Liver (tissue), 8 donors: ENCODE measurements at regions not wholly inside any gene's neighbourhood (a gene's known extent, or its start where the extent isn't known, plus 50 kb on each side); places are given as distances from the start of the nearest gene placed in this dataset.

ENCODE experiments used
- DNase-seq: peaks from one replicate; pipeline ENCODE4 v3.0.0-alpha.2; 2017; ENCODE audit warnings: low spot score
- H3K27ac ChIP-seq, 2 donors: one replicate each; pipeline ENCODE4 v1.7.0; 2013; ENCODE audit warnings: inconsistent platforms in 2 of 2, low read length in 2 of 2, control low read depth in 1 of 2, low read depth in 1 of 2, mild to moderate bottlenecking in 1 of 2
- H3K27me3 ChIP-seq, 4 donors: one replicate each; pipeline versions ENCODE4 v1.6.1 to v1.7.0; 2013; ENCODE audit warnings: low read length in 3 of 4, inconsistent platforms in 1 of 4, mild to moderate bottlenecking in 1 of 4, moderate library complexity in 1 of 4; ENCODE audit not compliant: control insufficient read depth in 4 of 4, insufficient read depth in 4 of 4
- H3K36me3 ChIP-seq, 4 donors: one replicate each; pipeline versions ENCODE4 v1.6.1 to v1.7.0; 2013; ENCODE audit warnings: low read length in 3 of 4, mild to moderate bottlenecking in 3 of 4, low read depth in 1 of 4, moderate library complexity in 1 of 4; ENCODE audit not compliant: control insufficient read depth in 4 of 4, insufficient read depth in 3 of 4
- H3K4me1 ChIP-seq, 4 donors: one replicate each; pipeline versions ENCODE4 v1.6.1 to v1.7.0; 2013; ENCODE audit warnings: low read length in 3 of 4, mild to moderate bottlenecking in 3 of 4, moderate library complexity in 1 of 4; ENCODE audit not compliant: control insufficient read depth in 4 of 4, insufficient read depth in 4 of 4
- H3K4me3 ChIP-seq, 3 donors: one replicate each; pipeline versions ENCODE4 v1.6.1 to v1.7.0; 2013; ENCODE audit warnings: low read length in 3 of 3, control low read depth in 1 of 3, low read depth in 1 of 3, mild to moderate bottlenecking in 1 of 3
- H3K9ac ChIP-seq, 2 donors: one replicate each; pipeline ENCODE4 v1.7.0; 2013; ENCODE audit warnings: low read length in 2 of 2, mild to moderate bottlenecking in 2 of 2, moderate library complexity in 2 of 2, control low read depth in 1 of 2, low read depth in 1 of 2
- H3K9me3 ChIP-seq, 4 donors: one replicate each; pipeline versions ENCODE4 v1.6.1 to v1.7.0; 2013; ENCODE audit warnings: low read length in 3 of 4; ENCODE audit not compliant: control insufficient read depth in 4 of 4
- ATF3 ChIP-seq: IDR thresholded peaks from 2 replicates; pipeline ENCODE4 v1.6.1; 2016; ENCODE audit warnings: antibody characterized with exemption
- CTCF ChIP-seq: fragments of 150-350 bp; IDR thresholded peaks from 2 replicates; pipeline ENCODE4 v1.5.1; 2017; ENCODE audit warnings: improper control_type of control experiment, low read depth, low read length; ENCODE audit not compliant: missing input control
- EGR1 ChIP-seq, 2 donors: IDR thresholded peaks; 2 replicates each; pipeline ENCODE4 v1.6.1; 2016 to 2018; ENCODE audit warnings: antibody characterized with exemption in 2 of 2, low read depth in 2 of 2
- FOXA1 ChIP-seq: IDR thresholded peaks from 2 replicates; pipeline ENCODE4 v1.6.1; 2016; ENCODE audit warnings: antibody characterized with exemption
- FOXA2 ChIP-seq: IDR thresholded peaks from 2 replicates; pipeline ENCODE4 v1.6.1; 2016; ENCODE audit warnings: antibody characterized with exemption
- GABPA ChIP-seq, 2 donors: IDR thresholded peaks in 1 of 2; conservative IDR thresholded peaks in 1 of 2; 2 replicates each; pipeline ENCODE4 v1.6.1; 2016; ENCODE audit warnings: antibody characterized with exemption in 2 of 2, mild to moderate bottlenecking in 1 of 2, moderate library complexity in 1 of 2
- HNF4A ChIP-seq, 2 donors: conservative IDR thresholded peaks; 2 replicates each; pipeline ENCODE4 v1.6.1; 2016; ENCODE audit warnings: antibody characterized with exemption in 2 of 2, mild to moderate bottlenecking in 2 of 2
- HNF4G ChIP-seq: IDR thresholded peaks from 2 replicates; pipeline ENCODE4 v1.6.1; 2016; ENCODE audit warnings: antibody characterized with exemption
- JUND ChIP-seq, 2 donors: IDR thresholded peaks; 2 replicates each; pipeline ENCODE4 v1.6.1; 2016; ENCODE audit warnings: antibody characterized with exemption in 2 of 2
- MAX ChIP-seq: IDR thresholded peaks from 2 replicates; pipeline ENCODE4 v1.6.1; 2016; ENCODE audit warnings: antibody characterized with exemption
- NR2F2 ChIP-seq: IDR thresholded peaks from 2 replicates; pipeline ENCODE4 v1.6.1; 2016; ENCODE audit warnings: antibody characterized with exemption
- RAD21 ChIP-seq, 2 donors: IDR thresholded peaks; 2 replicates each; pipeline ENCODE4 v1.6.1; 2016; ENCODE audit warnings: antibody characterized with exemption in 2 of 2, mild to moderate bottlenecking in 2 of 2
- REST ChIP-seq: IDR thresholded peaks from 2 replicates; pipeline ENCODE4 v1.6.1; 2016; ENCODE audit warnings: antibody characterized with exemption, mild to moderate bottlenecking
- RXRA ChIP-seq, 2 donors: IDR thresholded peaks; 2 replicates each; pipeline ENCODE4 v1.6.1; 2017 to 2018; ENCODE audit warnings: antibody characterized with exemption in 2 of 2, mild to moderate bottlenecking in 1 of 2
- SP1 ChIP-seq: IDR thresholded peaks from 2 replicates; pipeline ENCODE4 v1.6.1; 2018; ENCODE audit warnings: antibody characterized with exemption, mild to moderate bottlenecking
- TAF1 ChIP-seq: conservative IDR thresholded peaks from 2 replicates; pipeline ENCODE4 v1.6.1; 2016; ENCODE audit warnings: antibody characterized with exemption, mild to moderate bottlenecking
- YY1 ChIP-seq: IDR thresholded peaks from 2 replicates; pipeline ENCODE4 v1.6.1; 2016; ENCODE audit warnings: antibody characterized with exemption, mild to moderate bottlenecking
- ZBTB33 ChIP-seq: IDR thresholded peaks from 2 replicates; pipeline ENCODE4 v1.6.1; 2016; ENCODE audit warnings: antibody characterized with exemption
- WGBS: extraction: QIAGEN DNeasy Blood & Tissue Kit; methylation state at CpG from one replicate; pipeline ENCODE4 v1.1.7; 2013; 5-methylcytosine and 5-hydroxymethylcytosine counted together
- donor health status: healthy.
- donor health status: healthy.
- donor health status: healthy.
- donor health status: healthy.
- donor health status: healthy.

DNA sequence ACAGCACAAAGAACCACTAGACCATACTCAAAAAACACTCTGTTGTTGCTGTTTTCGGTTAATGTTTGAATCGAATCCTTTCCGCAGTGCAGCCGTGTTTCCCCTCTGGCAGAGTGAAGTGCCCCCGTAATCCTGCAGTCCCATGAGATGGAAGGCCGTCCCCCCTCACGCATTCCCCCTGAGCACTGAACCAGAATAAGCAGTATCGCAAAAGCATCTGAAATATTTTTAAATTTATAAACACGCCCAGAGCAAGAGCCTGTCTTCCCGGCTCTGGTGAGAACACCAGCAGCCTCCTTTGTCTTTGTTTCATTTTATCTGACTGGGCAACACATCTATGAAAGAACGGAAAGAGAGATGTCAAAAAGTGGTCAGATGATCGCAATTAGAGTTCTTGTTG is 121.0 kb upstream of the ADAMTS18 start:
- WGBS, result 74% methylated on average over 12 of the region's 12 CpGs

More for the DNA sequence above, 121.0 kb upstream of the ADAMTS18 start:
- Histone ChIP-seq H3K9me3 (no peaks in the 10 kb centered on the region), H3K27ac (no peak overlapping the region), H3K4me3 (no peak overlapping the region), H3K27me3 (peaks cover 0 to 4% (median 0%) of the 10 kb centered on the region in 4 donors), H3K4me1 (no peaks in the 10 kb centered on the region), H3K9ac (no peak overlapping the region), H3K36me3 (no peaks in the 10 kb centered on the region)
- no peak for TF ChIP-seq REST
- no peak for TF ChIP-seq JUND (IDR thresholded peaks at IDR 0.05)
- no peak for TF ChIP-seq CTCF
- no peak for TF ChIP-seq SP1
- no peak for TF ChIP-seq MAX
- no peak for TF ChIP-seq GABPA (IDR thresholded peaks at IDR 0.05 in 1 of 2, conservative IDR thresholded peaks at IDR 0.05 in 1 of 2)
- TF ChIP-seq RAD21 (IDR thresholded peaks at IDR 0.05), result no peak
- TF ChIP-seq HNF4A (conservative IDR thresholded peaks at IDR 0.05), result no peak
- TF ChIP-seq NR2F2, result no peak
- TF ChIP-seq ZBTB33, result no peak
- TF ChIP-seq RXRA (IDR thresholded peaks at IDR 0.05), result no peak
- TF ChIP-seq FOXA2, result no peak
- TF ChIP-seq TAF1, result no peak
- no peak for TF ChIP-seq YY1
- no peak for TF ChIP-seq ATF3
- TF ChIP-seq FOXA1, result no peak
- TF ChIP-seq EGR1 (IDR thresholded peaks at IDR 0.05; ENCODE audit: low read depth in 2 of 2), result no peak
- no peak for TF ChIP-seq HNF4G
- no peak for DNase-seq
